K562 (cell line): ENCODE measurements at regions not wholly inside any gene's neighbourhood (a gene's known extent, or its start where the extent isn't known, plus 50 kb on each side); places are given as distances from the start of the nearest gene placed in this dataset.

Source experiments
- ARID2 ChIP-seq: fragments of 450-650 bp; IDR thresholded peaks from 2 replicates; pipeline ENCODE4 v1.6.1; 2017; ENCODE audit warnings: antibody characterized with exemption, mild to moderate bottlenecking
- CBX1 ChIP-seq: sonication (generic); IDR thresholded peaks from 2 replicates; pipeline ENCODE4 v1.6.1; 2016; ENCODE audit warnings: antibody characterized with exemption, low read depth, mild to moderate bottlenecking
- CHD2 ChIP-seq: IDR thresholded peaks from 2 replicates; pipeline ENCODE4 v1.6.1; 2011; ENCODE audit warnings: low read depth, low read length
- CREM ChIP-seq: IDR thresholded peaks from 2 replicates; pipeline ENCODE4 v1.6.1; 2014; ENCODE audit warnings: antibody characterized with exemption, low read depth
- EP300 ChIP-seq: IDR thresholded peaks from 2 replicates; pipeline ENCODE4 v1.6.1; 2012; ENCODE audit warnings: low read length, improper control_type of control experiment
- GABPA ChIP-seq: fragments of 200-800 bp; sonication (Bioruptor generic); conservative IDR thresholded peaks from 2 replicates; pipeline ENCODE4 v1.6.1; 2016; ENCODE audit warnings: low read depth, missing genetic modification characterization, missing compliant biosample characterization
- MEF2D ChIP-seq: conservative IDR thresholded peaks from 2 replicates; pipeline ENCODE4 v1.6.1; 2016; ENCODE audit warnings: low read depth, missing genetic modification characterization, missing compliant biosample characterization
- PPARD ChIP-seq: fragments of 250-450 bp; sonication (Bioruptor Pico); IDR thresholded peaks from 2 replicates; pipeline ENCODE4 v1.8.0; 2022; ENCODE audit warnings: inconsistent platforms, mild to moderate bottlenecking, moderate library complexity
- SP1 ChIP-seq: sonication (generic); formaldehyde crosslinking; IDR thresholded peaks from 2 replicates; pipeline ENCODE4 v1.8.1; 2022; ENCODE audit warnings: mild to moderate bottlenecking, missing genetic modification reagents
- TF ChIP-seq, protein P1 (sequence below), 3 experiments: IDR thresholded peaks in 2 of 3; conservative IDR thresholded peaks in 1 of 3; 2 replicates each; pipeline ENCODE4 v1.5.1; 2011 to 2012; ENCODE audit warnings: low read length in 3 of 3, mild to moderate bottlenecking in 3 of 3, control low read depth in 2 of 3, improper control_type of control experiment in 1 of 3, inconsistent platforms in 1 of 3, low read depth in 1 of 3, mixed read lengths in 1 of 3, moderate library complexity in 1 of 3; ENCODE audit not compliant: insufficient read depth in 2 of 3
- TF ChIP-seq, protein P2 (sequence below): sonication (generic); formaldehyde crosslinking; IDR thresholded peaks from 2 replicates; pipeline ENCODE4 v1.8.1; 2023; ENCODE audit warnings: mild to moderate bottlenecking, missing genetic modification reagents
- TF ChIP-seq, protein P3 (sequence below): sonication (generic); formaldehyde crosslinking; IDR thresholded peaks from 2 replicates; pipeline ENCODE4 v1.9.0; 2022; ENCODE audit warnings: mild to moderate bottlenecking, missing genetic modification reagents

DNA sequence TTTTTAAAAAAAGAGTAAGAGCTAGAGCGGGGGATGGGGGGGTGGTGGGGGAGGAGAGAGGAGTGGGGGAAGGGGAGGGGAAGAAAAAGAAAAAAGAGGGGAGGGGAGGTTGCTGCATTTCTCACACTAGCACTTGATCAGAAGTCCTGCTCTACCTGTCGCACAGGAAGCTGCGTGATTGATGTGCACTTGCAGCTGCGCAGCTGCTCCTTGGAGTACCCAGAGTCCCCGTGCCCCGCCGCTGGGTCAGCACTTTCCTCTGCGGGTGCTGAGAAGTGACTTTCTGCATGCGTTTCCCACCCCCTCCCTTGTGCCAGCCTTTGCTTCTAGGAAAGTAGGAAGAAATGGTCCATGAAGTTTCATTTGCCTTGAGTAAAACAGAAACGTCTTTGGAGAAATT lies 297.3 kb downstream of the ETAA1 start:
- no peak for TF ChIP-seq GABPA
- no peak for TF ChIP-seq CBX1
- TF ChIP-seq, protein P1, sequence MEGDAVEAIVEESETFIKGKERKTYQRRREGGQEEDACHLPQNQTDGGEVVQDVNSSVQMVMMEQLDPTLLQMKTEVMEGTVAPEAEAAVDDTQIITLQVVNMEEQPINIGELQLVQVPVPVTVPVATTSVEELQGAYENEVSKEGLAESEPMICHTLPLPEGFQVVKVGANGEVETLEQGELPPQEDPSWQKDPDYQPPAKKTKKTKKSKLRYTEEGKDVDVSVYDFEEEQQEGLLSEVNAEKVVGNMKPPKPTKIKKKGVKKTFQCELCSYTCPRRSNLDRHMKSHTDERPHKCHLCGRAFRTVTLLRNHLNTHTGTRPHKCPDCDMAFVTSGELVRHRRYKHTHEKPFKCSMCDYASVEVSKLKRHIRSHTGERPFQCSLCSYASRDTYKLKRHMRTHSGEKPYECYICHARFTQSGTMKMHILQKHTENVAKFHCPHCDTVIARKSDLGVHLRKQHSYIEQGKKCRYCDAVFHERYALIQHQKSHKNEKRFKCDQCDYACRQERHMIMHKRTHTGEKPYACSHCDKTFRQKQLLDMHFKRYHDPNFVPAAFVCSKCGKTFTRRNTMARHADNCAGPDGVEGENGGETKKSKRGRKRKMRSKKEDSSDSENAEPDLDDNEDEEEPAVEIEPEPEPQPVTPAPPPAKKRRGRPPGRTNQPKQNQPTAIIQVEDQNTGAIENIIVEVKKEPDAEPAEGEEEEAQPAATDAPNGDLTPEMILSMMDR (IDR thresholded peaks at IDR 0.05 in 2 of 3, conservative IDR thresholded peaks at IDR 0.05 in 1 of 3; ENCODE audit: insufficient read depth in 2 of 3, low read depth in 1 of 3, low read length in 3 of 3): no peak
- TF ChIP-seq SP1 (CRISPR knock-in tag): no peak
- no peak for TF ChIP-seq PPARD (CRISPR knock-in tag)
- TF ChIP-seq, protein P2, sequence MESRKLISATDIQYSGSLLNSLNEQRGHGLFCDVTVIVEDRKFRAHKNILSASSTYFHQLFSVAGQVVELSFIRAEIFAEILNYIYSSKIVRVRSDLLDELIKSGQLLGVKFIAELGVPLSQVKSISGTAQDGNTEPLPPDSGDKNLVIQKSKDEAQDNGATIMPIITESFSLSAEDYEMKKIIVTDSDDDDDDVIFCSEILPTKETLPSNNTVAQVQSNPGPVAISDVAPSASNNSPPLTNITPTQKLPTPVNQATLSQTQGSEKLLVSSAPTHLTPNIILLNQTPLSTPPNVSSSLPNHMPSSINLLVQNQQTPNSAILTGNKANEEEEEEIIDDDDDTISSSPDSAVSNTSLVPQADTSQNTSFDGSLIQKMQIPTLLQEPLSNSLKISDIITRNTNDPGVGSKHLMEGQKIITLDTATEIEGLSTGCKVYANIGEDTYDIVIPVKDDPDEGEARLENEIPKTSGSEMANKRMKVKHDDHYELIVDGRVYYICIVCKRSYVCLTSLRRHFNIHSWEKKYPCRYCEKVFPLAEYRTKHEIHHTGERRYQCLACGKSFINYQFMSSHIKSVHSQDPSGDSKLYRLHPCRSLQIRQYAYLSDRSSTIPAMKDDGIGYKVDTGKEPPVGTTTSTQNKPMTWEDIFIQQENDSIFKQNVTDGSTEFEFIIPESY: no peak
- TF ChIP-seq CHD2: no peak
- TF ChIP-seq CREM: no peak
- TF ChIP-seq, protein P3, sequence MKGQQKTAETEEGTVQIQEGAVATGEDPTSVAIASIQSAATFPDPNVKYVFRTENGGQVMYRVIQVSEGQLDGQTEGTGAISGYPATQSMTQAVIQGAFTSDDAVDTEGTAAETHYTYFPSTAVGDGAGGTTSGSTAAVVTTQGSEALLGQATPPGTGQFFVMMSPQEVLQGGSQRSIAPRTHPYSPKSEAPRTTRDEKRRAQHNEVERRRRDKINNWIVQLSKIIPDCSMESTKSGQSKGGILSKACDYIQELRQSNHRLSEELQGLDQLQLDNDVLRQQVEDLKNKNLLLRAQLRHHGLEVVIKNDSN (CRISPR knock-in tag): no peak
- TF ChIP-seq ARID2: no peak
- TF ChIP-seq MEF2D (tag): no peak
- TF ChIP-seq EP300: no peak
